Panc1 (cell line): ENCODE measurements at regions not wholly inside any gene's neighbourhood (a gene's known extent, or its start where the extent isn't known, plus 50 kb on each side); places are given as distances from the start of the nearest gene placed in this dataset.

Experiments
- POLR2AphosphoS5 ChIP-seq: IDR thresholded peaks from 2 replicates; pipeline ENCODE4 v1.6.1; 2012; ENCODE audit warnings: mild to moderate bottlenecking, low read depth, low read length, moderate library complexity
- REST ChIP-seq, 2 experiments: IDR thresholded peaks; 2 replicates each; pipeline ENCODE4 v1.6.1; 2011 to 2012; ENCODE audit warnings: low read depth in 2 of 2, control low read depth in 1 of 2, low read length in 1 of 2, mild to moderate bottlenecking in 1 of 2, moderate library complexity in 1 of 2; ENCODE audit not compliant: insufficient read depth in 1 of 2
- SIN3A ChIP-seq: IDR thresholded peaks from 2 replicates; pipeline ENCODE4 v1.6.1; 2012; ENCODE audit warnings: low read depth, mild to moderate bottlenecking, low read length, moderate library complexity, borderline replicate concordance; ENCODE audit not compliant: insufficient read depth
- TCF7L2 ChIP-seq: IDR thresholded peaks from 2 replicates; pipeline ENCODE4 v1.6.1; 2011; ENCODE audit warnings: mild to moderate bottlenecking, low read depth, low read length, inconsistent platforms
- TF ChIP-seq, protein P1 (sequence below): fragments of 450-650 bp; IDR thresholded peaks from 2 replicates; pipeline ENCODE4 v1.5.1; 2017; ENCODE audit warnings: mild to moderate bottlenecking

DNA sequence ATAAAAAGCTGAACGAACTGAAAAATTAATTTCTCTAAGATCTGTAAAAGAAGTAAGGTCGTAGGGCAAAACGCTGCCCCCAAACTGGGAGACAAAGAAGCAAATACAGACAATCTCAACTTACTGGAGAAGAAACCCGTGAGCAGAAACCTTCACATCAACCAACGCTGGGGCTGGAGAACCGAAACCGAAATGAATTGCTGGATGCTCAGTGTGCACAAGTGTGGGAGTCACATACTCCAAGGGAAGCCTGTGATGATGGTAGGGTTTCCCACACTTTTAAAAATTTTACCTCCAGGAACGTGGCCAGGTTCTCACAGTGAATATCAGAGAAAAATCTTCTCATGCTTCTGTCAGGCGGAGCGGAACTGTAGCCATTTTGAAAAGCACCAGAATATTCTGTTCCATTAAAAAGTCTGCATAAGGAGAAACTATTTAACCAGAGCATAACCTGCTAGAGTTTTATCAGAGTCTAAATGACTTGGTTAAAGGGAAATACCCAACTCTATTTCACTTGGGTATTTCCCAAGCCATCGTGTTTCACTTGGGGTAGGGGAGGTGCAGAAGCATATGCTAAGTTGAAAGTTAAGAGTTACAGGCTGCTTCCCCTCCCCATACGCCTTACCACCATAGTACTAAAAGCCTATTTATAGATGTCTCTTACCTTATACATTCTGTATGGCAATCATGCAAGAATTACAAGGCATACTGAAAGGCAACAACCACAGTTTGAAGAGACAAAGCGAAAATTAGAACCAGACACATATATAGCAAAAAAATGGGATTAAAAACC, 110.5 kb upstream of the SLITRK1 start:
- TF ChIP-seq, protein P1, sequence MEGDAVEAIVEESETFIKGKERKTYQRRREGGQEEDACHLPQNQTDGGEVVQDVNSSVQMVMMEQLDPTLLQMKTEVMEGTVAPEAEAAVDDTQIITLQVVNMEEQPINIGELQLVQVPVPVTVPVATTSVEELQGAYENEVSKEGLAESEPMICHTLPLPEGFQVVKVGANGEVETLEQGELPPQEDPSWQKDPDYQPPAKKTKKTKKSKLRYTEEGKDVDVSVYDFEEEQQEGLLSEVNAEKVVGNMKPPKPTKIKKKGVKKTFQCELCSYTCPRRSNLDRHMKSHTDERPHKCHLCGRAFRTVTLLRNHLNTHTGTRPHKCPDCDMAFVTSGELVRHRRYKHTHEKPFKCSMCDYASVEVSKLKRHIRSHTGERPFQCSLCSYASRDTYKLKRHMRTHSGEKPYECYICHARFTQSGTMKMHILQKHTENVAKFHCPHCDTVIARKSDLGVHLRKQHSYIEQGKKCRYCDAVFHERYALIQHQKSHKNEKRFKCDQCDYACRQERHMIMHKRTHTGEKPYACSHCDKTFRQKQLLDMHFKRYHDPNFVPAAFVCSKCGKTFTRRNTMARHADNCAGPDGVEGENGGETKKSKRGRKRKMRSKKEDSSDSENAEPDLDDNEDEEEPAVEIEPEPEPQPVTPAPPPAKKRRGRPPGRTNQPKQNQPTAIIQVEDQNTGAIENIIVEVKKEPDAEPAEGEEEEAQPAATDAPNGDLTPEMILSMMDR, result no peak
- TF ChIP-seq REST (IDR thresholded peaks at IDR 0.05; ENCODE audit: insufficient read depth in 1 of 2, low read depth in 2 of 2, low read length in 1 of 2), result no peak
- no peak for TF ChIP-seq POLR2AphosphoS5
- no peak for TF ChIP-seq SIN3A
- no peak for TF ChIP-seq TCF7L2
